Activated gamma-delta T cell treated with Interleukin-2 at 50 U/mL for 16 hours (primary cell): ENCODE measurements at regions not wholly inside any gene's neighbourhood (a gene's known extent, or its start where the extent isn't known, plus 50 kb on each side); places are given as distances from the start of the nearest gene placed in this dataset.

Experiments used
- DNase-seq: peaks from one replicate; pipeline ENCODE4 v3.0.0-alpha.2; 2020

DNA sequence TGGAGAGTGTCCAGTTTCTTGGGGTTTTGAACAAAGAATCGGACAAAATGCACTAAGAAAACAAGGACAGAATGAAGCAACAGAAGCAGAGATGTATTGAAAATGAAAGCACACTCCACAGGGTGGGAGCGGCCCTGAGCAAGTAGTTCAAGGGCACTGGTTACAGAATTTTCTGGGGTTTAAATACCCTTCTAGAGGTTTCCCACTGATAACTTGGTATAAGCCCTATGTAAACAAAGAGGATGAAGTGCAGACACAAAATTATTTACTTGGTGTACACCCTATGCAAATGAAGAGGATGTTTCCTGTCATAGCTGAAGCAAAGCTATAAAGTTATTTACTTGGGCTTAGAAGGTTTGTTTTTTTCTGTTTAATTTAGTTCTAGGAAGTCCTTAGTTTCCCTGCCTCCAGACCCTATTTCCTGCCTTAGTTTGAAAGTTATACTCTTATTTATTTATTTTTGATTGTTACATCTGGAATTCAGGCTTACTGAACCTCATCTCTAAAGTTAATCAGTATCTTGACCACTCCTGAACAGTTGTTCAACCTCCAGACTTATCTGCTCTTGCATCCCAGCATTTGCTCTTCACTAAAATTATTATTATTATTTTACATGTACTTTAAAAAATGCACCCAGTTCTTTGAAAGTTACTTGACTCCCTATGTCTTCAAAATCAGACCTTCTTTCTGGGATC, 193.5 kb downstream of the SPP2 start:
- DNase-seq = no peak

- DNase-seq = no peak
These were observed 191.9 kb downstream of the SPP2 start for GRCh38 chr2:234242459-234242836.

DNA sequence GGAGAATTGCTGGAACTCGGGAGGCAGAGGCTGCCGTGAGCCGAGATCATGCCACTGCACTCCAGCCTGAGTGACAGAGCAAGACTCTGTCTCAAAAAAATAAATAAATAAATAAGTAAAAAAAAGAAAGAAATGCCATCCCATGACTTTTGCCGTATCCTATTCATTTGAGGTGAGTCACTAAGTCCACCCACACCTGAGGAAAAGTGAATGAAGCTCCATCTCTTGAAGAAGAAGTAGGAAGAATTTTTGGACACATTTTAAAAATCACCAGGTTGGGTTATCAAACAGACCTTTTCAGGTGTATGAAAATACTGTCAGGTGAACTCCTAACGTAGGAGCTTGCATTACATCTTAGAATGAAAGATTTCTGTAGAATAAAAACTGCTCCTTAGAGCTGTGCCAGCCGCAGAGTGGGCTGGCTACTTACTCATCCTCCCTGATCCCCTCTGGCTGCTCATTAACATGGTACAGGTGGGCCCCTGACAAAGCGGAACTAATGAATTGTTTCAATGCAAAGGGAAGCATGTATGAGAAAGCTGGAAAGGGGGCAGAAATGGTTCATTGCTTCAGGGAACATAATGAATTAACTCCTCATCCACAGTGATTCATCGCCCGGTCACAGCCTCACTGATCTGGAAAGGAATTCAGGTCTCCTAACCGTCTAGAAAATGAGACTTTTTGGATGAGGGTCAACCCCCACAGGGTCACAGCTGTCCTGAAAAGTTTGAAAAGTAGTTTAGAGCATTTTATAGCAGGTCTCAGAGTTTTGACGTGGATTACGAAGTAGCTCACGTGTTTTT, 191.4 kb downstream of the SPP2 start:
- no peak for DNase-seq

- no peak for DNase-seq
These were observed 190.4 kb downstream of the SPP2 start for GRCh38 chr2:234240917-234241316.

GRCh38 chr2:234235191-234235590, 184.7 kb downstream of the SPP2 start:
- no peak for DNase-seq

GRCh38 chr2:234231460-234231859, 181.0 kb downstream of the SPP2 start:
- DNase-seq = no peak

DNA sequence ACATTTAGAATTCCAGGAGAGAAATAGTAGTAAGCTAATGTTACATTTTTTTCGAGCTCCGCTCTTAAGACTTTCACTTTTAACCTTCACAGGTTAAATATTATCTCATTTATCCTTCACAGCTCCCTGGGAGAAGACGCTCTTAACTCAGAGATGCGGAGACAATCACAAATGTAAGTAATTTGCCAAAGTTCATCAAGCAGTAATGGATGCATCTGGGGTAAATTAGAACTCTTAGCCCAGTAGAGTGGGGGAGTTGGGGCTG, 168.5 kb downstream of the SPP2 start:
- DNase-seq = no peak

DNA sequence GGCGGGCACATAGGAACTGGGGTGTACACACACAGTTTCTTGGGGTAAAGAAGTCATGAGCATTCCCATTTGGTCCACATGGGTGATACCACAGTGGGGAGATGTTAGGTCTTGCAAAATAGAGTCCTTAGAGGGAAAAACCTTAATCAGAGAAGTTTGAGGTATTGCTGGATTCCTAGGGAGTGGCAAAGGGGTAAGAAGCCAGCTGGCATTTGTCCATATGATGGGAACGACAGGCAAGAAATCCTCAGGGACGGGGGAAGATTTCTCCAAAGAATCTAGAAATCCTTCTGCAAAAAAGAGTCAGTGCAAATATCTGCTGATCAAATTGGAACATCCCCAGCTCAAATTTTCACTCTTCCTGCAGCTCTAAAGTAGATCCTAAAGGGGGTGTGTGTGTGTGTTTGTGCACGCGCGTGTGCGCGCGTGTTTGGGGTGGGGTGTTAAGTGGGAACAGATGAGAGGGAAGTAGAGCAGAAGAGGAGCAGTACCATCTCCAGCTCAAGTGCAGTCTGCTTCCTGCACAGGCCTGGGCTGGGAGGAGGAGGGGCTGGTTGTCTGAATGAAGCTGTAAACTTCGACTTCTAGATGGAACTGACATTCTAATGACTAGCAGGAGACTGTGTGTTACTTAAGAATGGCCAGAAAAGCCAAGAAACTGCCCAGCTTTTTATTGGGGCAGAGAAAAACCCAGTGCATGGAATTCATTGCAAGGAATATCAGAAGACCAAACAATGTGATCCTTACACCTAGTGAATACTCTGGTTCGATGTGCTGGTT, 168.0 kb downstream of the SPP2 start:
- no peak for DNase-seq

GRCh38 chr2:234212534-234212933, 162.0 kb downstream of the SPP2 start:
- no peak for DNase-seq

GRCh38 chr2:234211797-234212196, 161.3 kb downstream of the SPP2 start:
- no peak for DNase-seq

DNA sequence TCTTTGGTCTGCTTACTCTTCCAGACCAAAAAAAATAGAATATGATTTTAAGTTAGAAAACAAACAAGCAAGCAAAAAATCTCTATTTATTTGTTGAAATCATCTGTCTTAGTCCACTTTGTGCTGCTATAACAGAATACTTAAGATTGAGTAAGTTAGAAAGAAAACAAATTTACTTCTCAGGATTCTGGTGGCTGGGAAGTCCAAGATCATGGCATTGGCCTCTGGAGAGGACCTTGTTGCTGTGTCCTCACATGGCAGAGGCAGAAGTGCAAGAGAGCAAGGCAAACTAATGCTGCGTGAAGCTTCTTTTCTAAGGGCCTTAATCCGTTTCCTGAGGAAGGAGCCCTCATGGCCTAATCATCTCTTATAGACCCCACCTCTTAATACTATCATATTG, 156.2 kb downstream of the SPP2 start:
- no peak for DNase-seq

DNA sequence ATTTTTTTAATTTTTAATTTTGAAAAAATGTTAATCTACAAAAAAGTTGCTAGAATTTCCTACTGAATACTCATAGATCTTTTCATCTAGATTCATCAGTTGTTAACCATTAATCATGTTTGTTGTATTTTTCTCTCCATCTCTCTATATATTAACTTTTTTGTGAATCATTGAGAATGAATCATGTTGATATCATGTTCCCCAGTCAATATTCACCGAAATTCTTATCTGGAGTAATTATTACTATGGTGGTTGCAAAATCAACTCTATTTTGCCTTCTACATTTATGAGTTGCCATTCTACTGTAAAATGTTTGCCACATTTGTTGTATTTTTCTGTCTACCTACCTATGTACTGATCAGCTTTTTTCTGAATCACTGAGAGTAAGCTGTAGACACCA, 154.0 kb downstream of the SPP2 start:
- DNase-seq = no peak

GRCh38 chr2:234203135-234203984, 152.9 kb downstream of the SPP2 start:
- DNase-seq = no peak

DNA sequence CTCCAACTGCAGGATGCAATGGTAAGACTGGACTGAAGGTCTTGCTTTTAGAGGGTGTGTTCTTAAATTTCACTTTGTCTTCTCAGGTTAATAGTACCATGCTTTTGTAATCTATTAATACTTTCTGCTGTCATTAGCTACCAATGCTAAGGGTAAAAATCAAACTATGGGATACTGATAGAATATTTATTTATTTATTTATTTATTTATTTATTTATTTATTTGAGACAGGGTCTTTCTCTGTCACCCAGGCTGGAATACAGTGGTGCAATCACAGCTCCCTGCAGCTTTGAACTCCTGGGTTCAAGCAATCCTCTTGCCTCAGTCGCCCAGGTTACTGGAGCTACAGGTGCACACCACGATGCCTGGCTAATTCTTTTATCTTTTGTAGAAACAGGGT, 152.1 kb downstream of the SPP2 start:
- no peak for DNase-seq

GRCh38 chr2:234199996-234200395, 149.5 kb downstream of the SPP2 start:
- no peak for DNase-seq

GRCh38 chr2:234198976-234199375, 148.5 kb downstream of the SPP2 start:
- no peak for DNase-seq

- no peak for DNase-seq
These were observed 145.0 kb downstream of the SPP2 start for GRCh38 chr2:234195516-234195915.

GRCh38 chr2:234193977-234194563, 143.6 kb downstream of the SPP2 start:
- no peak for DNase-seq

DNA sequence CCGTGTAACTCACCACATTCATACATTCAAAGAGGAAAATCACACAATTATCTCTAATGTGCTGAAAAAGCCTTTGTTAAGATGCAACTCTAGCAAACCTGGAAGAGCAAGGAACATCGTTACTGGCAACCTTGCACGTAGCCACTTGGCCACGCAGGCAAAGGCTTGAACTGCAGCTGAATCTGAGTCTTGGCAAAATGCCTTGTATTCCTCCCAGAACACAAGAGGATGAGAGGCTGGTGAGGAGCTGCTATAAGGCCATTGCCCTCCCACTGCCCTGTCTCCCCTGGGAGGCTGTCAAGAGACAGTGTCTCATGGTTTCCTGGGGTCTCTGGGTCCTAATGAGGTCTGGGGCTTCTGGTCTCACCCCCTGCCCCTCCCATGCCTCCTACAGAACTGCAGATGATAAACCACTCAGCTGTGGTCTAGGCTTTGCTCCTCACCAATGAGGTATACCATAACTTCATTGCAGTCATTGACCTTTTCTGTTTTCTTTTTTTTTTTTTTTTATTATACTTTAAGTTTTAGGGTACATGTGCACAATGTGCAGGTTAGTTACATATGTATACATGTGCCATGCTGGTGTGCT, 141.4 kb downstream of the SPP2 start:
- DNase-seq = no peak

DNA sequence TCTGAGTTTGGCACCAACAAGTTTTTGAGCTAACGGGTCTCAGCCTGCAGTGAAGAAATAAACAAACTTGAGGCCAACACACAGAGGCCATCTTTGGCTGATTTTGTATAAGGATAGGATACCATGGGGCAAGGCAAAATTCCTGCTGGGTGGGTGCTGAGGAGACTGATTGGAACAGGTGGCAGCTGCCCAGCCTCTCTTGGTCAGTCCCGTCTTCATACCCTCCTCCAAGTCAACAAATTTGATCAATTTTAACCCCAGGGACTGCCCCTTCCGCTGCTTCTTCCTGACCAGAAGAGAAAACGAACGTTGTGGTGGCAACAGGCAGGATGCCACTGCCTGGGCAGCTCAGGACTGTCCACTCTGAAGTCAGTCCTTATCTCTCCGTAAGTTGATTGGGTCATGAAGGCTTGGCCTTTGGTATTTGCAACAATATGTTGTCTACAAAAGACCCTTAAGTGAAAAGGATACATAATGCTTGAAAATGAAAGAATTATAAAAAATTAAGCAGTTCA, 139.3 kb downstream of the SPP2 start:
- no peak for DNase-seq

DNA sequence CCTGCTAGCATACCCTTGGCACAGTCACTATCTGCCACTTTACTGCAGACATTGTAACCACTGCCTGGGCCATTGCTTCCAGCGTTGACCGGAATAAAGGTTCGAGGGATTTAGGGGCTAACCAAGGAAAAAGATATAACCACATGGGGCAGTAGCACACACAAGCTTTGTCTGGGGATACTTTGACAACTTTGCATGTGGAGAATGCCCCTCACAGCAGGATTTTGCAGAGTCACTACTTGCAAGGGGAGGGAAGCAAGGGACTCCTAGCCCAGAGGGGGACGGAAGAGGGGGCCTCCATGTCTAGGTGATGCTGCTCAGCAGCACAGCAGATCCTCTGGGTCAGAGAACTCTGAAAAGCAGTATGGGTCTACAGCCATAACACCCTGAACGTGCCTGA, 138.7 kb downstream of the SPP2 start:
- no peak for DNase-seq

DNA sequence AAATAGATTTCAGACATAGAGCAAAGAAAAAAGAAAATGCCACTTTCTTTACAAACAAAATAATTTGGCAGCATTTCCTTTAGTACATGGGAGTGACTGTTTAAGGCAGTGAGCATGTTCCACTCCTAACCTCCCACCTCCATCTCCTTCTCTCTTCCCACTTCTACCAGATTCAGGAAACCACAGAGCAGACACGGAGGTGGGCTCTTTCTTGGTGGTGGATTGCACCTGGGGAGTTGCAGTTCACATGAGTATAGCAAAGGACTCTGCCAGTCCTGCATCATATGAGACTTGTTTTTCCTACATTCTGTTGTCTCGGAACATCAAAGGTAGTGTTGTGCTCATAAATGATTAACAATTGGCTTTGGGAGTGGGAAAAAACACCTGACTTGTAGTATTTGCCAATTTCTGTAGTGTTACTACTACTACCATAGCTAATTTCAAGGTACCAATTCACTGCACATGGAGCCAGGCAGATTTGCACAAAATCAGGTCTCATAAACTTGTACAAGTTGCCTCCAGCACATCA, 137.2 kb downstream of the SPP2 start:
- no peak for DNase-seq
